ENCODE measurements at regions not wholly inside any gene's neighbourhood (a gene's known extent, or its start where the extent isn't known, plus 50 kb on each side); places are given as distances from the start of the nearest gene placed in this dataset.
A peak's percentile ranks its signal among the peaks of the same experiment; 100 is the strongest.

DNA sequence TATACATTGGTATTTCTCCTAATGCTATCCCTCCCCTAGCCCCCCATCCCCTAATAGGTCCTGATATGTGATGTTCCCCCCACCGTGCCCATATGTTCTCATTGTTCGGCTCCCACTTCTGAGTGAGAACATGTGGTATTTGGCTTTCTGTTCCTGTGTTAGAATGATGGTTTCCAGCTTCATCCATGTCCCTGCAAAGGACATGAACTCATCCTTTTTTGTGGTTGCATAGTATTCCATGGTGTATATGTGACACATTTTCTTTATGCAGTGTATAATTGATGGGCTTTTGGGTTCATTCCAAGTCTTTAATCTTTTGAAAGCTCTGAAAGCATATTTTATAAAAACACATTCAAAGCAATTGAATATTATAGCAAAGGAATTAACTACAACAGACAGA is 1169.4 kb upstream of the ZEB2 start:
- H3K27ac ChIP-seq: no peak overlapping the region
- CTCF ChIA-PET: no interaction called here
- POLR2A ChIA-PET (ENCODE audit: low non-redundant PET): no interaction called here
- TF ChIP-seq, protein P1, sequence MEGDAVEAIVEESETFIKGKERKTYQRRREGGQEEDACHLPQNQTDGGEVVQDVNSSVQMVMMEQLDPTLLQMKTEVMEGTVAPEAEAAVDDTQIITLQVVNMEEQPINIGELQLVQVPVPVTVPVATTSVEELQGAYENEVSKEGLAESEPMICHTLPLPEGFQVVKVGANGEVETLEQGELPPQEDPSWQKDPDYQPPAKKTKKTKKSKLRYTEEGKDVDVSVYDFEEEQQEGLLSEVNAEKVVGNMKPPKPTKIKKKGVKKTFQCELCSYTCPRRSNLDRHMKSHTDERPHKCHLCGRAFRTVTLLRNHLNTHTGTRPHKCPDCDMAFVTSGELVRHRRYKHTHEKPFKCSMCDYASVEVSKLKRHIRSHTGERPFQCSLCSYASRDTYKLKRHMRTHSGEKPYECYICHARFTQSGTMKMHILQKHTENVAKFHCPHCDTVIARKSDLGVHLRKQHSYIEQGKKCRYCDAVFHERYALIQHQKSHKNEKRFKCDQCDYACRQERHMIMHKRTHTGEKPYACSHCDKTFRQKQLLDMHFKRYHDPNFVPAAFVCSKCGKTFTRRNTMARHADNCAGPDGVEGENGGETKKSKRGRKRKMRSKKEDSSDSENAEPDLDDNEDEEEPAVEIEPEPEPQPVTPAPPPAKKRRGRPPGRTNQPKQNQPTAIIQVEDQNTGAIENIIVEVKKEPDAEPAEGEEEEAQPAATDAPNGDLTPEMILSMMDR (conservative IDR thresholded peaks at IDR 0.05; ENCODE audit: low read depth): no peak
- no peak for DNase-seq (ENCODE audit: low spot score)

DNA sequence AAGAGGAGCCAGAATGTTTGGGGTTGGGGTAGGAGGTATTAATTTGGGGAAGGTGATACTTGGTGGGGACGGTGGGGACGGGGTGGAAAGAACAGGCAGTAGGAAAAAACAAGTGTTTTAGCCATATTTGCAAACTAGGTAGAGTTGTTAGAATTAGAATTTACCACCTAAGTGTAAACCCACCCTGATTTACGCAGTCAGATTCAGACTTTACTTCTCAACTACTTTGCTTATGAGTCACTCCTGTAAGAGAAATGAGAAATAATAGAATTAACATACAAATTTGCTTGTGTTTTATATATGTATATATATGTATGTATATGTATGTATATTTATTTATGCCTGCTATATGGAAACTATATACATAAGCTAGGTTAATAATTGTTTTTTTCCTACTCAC is 1168.2 kb upstream of the ZEB2 start:
- TF ChIP-seq, protein P1 (conservative IDR thresholded peaks at IDR 0.05; ENCODE audit: low read depth): no peak
- no peak for DNase-seq (ENCODE audit: low spot score)
- POLR2A ChIA-PET (ENCODE audit: low non-redundant PET): no interaction called here
- H3K27ac ChIP-seq: no peak overlapping the region
- CTCF ChIA-PET: no interaction called here

DNA sequence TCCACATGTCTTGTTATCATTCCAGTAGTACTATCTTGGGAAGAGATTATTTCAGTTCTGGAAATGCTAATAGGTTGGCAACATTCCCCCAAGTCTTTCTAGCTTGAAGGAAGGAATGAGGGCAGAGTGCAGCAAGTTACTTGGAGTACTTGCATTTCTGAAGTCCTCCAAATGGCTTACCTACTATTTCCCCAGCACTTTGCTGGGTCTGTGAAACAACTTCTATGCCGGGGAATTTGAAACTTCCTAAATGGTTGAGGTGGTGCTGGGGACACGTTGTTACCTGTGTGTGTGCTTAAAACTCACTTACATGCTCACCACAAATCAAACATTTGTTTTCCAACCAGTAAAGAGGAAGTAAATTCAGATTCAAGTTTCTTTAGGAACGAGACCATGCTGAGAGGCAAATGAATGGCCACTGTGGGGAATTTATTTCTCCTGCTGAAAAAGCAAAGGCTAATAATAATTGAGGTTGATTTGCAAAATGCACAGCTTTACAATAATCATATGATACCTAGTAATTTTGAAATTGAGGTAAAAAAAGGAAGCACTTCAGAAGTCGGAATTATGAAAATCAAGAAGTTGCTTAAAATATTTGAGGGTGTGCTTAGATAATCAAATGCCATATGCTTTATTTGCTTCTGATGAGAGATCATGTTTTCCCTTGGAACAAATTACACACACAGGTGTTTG is 1167.7 kb upstream of the ZEB2 start:
- no peak for DNase-seq (ENCODE audit: low spot score)
- POLR2A ChIA-PET (ENCODE audit: low non-redundant PET): no interaction called here

DNA sequence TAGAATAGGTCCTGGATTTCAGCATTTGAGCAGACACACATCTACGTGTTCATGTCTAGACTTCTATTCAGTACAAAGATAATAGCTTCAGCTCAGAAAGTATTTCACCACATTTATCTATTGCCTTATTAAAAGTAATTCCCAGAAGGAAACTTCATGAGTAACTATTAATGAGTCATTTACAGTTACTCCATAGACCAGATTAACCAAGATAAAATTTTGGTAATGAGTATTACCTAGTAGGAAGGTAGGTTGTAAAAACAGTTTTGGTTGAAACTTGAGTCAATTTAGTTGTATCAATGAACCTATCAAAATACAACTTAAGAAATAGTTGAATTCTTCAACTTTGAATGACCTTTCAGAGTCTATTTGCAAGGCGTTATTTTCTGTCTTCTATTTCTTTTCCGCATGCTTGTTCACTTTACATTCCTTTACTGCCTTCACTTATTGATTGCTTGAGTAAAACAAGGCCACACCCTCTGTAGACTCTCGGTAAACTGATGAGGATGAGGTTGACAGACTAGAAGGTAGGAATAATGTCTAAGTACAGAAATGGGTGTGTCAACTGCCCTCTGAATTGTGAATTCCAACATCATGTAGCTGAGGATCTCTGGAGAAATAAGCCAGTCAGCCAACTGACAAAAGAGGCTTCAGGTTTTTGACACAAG is 1165.6 kb upstream of the ZEB2 start:
- CTCF ChIA-PET: no interaction called here
- POLR2A ChIA-PET (ENCODE audit: low non-redundant PET): no interaction called here
- TF ChIP-seq, protein P1 (conservative IDR thresholded peaks at IDR 0.05; ENCODE audit: low read depth): no peak
- H3K27ac ChIP-seq: no peak overlapping the region
- DNase-seq (ENCODE audit: low spot score): peak; percentile 36

More for the DNA sequence above, 1167.7 kb upstream of the ZEB2 start:
- CTCF ChIA-PET: no interaction called here
- H3K27ac ChIP-seq: no peak overlapping the region
- TF ChIP-seq, protein P1 (conservative IDR thresholded peaks at IDR 0.05; ENCODE audit: low read depth): no peak

DNA sequence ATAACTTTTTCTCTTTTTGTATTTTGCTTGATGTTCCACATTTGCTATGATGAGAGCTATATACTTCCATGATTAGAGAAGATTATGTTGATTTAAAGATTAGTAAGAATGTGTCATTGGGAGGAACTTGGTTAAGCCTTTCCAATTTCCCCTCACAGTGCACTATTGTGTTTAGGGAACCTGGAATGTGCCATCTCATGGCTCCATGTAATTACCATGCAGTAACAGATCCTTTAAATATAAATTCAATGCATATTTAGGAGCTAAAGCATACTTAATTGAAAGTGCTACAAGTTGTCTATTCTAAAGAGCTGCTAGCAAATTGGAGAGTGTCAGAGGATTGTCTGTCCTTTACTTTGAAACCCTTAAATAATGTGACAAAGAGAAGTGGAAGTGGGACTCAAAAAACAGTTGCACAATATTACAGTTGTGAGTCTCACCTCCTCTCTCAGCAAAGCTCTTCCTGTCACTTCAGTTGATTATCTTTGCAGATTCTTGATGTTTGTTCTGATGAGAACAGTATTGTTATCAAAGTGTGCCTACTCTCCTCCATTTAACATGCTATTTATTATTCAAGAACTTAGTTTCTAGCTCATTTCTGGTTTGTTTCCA is 1162.7 kb upstream of the ZEB2 start:
- TF ChIP-seq, protein P1 (conservative IDR thresholded peaks at IDR 0.05; ENCODE audit: low read depth): no peak
- CTCF ChIA-PET: no interaction called here
- DNase-seq (ENCODE audit: low spot score): no peak
- H3K27ac ChIP-seq: no peak overlapping the region
- POLR2A ChIA-PET (ENCODE audit: low non-redundant PET): no interaction called here

DNA sequence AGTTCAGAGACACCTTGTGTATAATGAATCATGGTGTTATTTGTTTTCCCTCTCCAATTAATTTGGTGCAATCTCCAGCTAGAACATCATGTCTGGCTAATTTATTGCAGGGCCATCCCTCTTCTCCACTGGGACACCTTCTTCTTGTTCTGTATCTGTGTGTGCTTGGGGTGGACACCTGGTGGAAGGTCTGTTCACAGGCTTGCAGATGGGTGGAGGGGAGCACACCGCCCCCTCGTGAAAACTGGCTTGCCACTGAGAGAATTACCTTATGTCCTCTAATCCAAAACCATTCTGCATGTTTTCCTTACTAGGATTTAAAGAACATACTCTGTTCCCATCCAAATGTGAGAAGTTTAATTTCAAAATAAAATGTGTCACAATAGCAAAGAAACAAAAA is 1160.4 kb upstream of the ZEB2 start:
- no peak for DNase-seq (ENCODE audit: low spot score)
- TF ChIP-seq, protein P1 (conservative IDR thresholded peaks at IDR 0.05; ENCODE audit: low read depth): no peak
- ChIA-PET CTCF (no interaction called here), POLR2A (ENCODE audit: low non-redundant PET) (no interaction called here)
- H3K27ac ChIP-seq: no peak overlapping the region
